Keratinocyte (primary cell): ENCODE measurements at regions not wholly inside any gene's neighbourhood (a gene's known extent, or its start where the extent isn't known, plus 50 kb on each side); places are given as distances from the start of the nearest gene placed in this dataset.
"Not testable (repeated sequence)": the region's sequence is repeated elsewhere in the genome, so short reads cannot be mapped to it uniquely, and the experiment has no call there.

Experiments
- CTCF ChIP-seq, 3 experiments: IDR thresholded peaks in 1 of 3; conservative IDR thresholded peaks in 1 of 3; optimal IDR thresholded peaks in 1 of 3; 2 replicates in 2 of 3; 3 replicates in 1 of 3; pipeline versions ENCODE3 to v1.5.1; 2011; ENCODE audit warnings: low read length in 3 of 3, mild to moderate bottlenecking in 3 of 3, moderate library complexity in 2 of 3, control low read depth in 1 of 3, inconsistent platforms in 1 of 3; ENCODE audit not compliant: insufficient read depth in 2 of 3; ENCODE audit errors: extremely low read depth in 1 of 3
- EZH2 ChIP-seq: IDR thresholded peaks from one replicate; pipeline ENCODE4 v1.6.1; 2012; ENCODE audit warnings: inconsistent platforms, mild to moderate bottlenecking, low read length, moderate library complexity

- not testable (repeated sequence) for TF ChIP-seq CTCF (optimal IDR thresholded peaks at IDR 0.05 in 1 of 3, IDR thresholded peaks at IDR 0.05 in 1 of 3, conservative IDR thresholded peaks at IDR 0.05 in 1 of 3; ENCODE audit: extremely low read depth in 1 of 3, insufficient read depth in 2 of 3, low read length in 3 of 3); EZH2
Observed at GRCh38 chr2:111401270-111402140, 280.8 kb downstream of the BCL2L11 start.
